Kidney (tissue), 13 donors: ENCODE measurements at regions not wholly inside any gene's neighbourhood (a gene's known extent, or its start where the extent isn't known, plus 50 kb on each side); places are given as distances from the start of the nearest gene placed in this dataset.
"Not testable (repeated sequence)": the region's sequence is repeated elsewhere in the genome, so short reads cannot be mapped to it uniquely, and the experiment has no call there.

Experiments
- DNase-seq, 5 donors: peaks; one replicate each; pipeline ENCODE4 v3.0.0-alpha.2; 2013 to 2020
- FAIRE-seq: peaks from 2 replicates; lab custom pipeline; 2012; peaks lifted over from hg19 to GRCh38; lab: Jason Lieb, UNC
- H3K27ac ChIP-seq, 2 donors: one replicate each; pipeline ENCODE4 v1.7.0; 2013; ENCODE audit warnings: low read depth in 2 of 2, low read length in 2 of 2, inconsistent platforms in 1 of 2
- H3K27me3 ChIP-seq: one replicate; pipeline ENCODE4 v1.7.1; 2013; ENCODE audit warnings: low read length, inconsistent platforms; ENCODE audit not compliant: control insufficient read depth, insufficient read depth
- H3K36me3 ChIP-seq, 3 donors: one replicate each; pipeline versions ENCODE4 v1.7.0 to v1.7.1; 2013; ENCODE audit warnings: low read length in 3 of 3, control low read depth in 1 of 3, inconsistent platforms in 1 of 3; ENCODE audit not compliant: insufficient read depth in 3 of 3, control insufficient read depth in 2 of 3
- H3K4me1 ChIP-seq, 3 donors: one replicate each; pipeline versions ENCODE4 v1.7.0 to v1.7.1; 2013; ENCODE audit warnings: low read length in 3 of 3, inconsistent platforms in 1 of 3, low read depth in 1 of 3; ENCODE audit not compliant: control insufficient read depth in 2 of 3, insufficient read depth in 2 of 3
- H3K4me3 ChIP-seq, 3 donors: one replicate each; pipeline versions ENCODE4 v1.7.0 to v1.8.1; 2013; ENCODE audit warnings: low read length in 3 of 3, control low read depth in 1 of 3, inconsistent platforms in 1 of 3
- H3K9ac ChIP-seq, 3 donors: one replicate each; pipeline versions ENCODE4 v1.7.0 to v1.7.1; 2013; ENCODE audit warnings: low read length in 3 of 3, control low read depth in 1 of 3, inconsistent platforms in 1 of 3
- H3K9me3 ChIP-seq, 3 donors: one replicate each; pipeline versions ENCODE4 v1.7.0 to v1.7.1; 2013; ENCODE audit warnings: low read length in 3 of 3, control low read depth in 1 of 3, inconsistent platforms in 1 of 3; ENCODE audit not compliant: control insufficient read depth in 2 of 3, insufficient read depth in 1 of 3
- intact Hi-C: fragments of 100-400 bp; cut with DNase I; formaldehyde crosslinking; loops from one replicate; pipeline ENCODE4 v1.11.1; 2022
- TF ChIP-seq, protein P1 (sequence below): IDR thresholded peaks from 3 replicates; pipeline ENCODE4 v1.5.1; 2012; ENCODE audit warnings: mild to moderate bottlenecking, moderate library complexity, borderline replicate concordance; ENCODE audit not compliant: insufficient read depth; ENCODE audit errors: extremely low read depth
- donor health status: control.
- donor health status: control.
- donor health status: control.
- donor health status: control.
- donor health status: control.
- donor health status: DM: yes; HTN: yes; CAD: no.
- donor health status: Normal renal cell carcinoma (clear cell type).

DNA sequence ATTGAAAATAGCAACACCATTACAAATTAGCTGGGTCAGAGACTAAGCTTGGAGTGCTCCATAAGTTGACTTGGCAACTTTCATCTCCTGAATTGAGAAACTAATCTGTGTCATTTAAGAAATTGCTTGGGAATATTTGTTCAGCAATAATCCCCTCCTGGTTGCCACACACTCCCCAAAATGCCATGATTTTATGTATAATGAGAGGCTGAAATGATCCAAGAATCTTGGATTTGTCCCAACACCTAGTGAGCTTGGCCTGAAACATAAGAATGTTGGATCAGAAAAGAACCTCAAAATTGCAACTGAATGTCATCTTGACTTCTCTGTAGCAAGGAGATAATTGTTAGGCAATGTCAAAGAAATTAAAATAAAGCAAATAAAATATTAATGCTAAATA lies 805.9 kb upstream of the ADAMTS5 start:
- H3K27me3 ChIP-seq: no peaks in the 10 kb centered on the region
- TF ChIP-seq, protein P1, sequence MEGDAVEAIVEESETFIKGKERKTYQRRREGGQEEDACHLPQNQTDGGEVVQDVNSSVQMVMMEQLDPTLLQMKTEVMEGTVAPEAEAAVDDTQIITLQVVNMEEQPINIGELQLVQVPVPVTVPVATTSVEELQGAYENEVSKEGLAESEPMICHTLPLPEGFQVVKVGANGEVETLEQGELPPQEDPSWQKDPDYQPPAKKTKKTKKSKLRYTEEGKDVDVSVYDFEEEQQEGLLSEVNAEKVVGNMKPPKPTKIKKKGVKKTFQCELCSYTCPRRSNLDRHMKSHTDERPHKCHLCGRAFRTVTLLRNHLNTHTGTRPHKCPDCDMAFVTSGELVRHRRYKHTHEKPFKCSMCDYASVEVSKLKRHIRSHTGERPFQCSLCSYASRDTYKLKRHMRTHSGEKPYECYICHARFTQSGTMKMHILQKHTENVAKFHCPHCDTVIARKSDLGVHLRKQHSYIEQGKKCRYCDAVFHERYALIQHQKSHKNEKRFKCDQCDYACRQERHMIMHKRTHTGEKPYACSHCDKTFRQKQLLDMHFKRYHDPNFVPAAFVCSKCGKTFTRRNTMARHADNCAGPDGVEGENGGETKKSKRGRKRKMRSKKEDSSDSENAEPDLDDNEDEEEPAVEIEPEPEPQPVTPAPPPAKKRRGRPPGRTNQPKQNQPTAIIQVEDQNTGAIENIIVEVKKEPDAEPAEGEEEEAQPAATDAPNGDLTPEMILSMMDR: no peak
- H3K27ac ChIP-seq: no peak overlapping the region
- H3K36me3 ChIP-seq: no peaks in the 10 kb centered on the region
- peaks cover 0 to 5% (median 0%) of the 10 kb centered on the region in 3 donors for H3K4me1 ChIP-seq
- FAIRE-seq: no peak
- H3K4me3 ChIP-seq: no peak overlapping the region
- H3K9ac ChIP-seq: no peak overlapping the region
- no peaks in the 10 kb centered on the region for H3K9me3 ChIP-seq
- no peak for DNase-seq
- intact Hi-C loops: no loop called here

GRCh38 chr21:27771938-27772483 lies 805.1 kb upstream of the ADAMTS5 start:
- H3K27ac ChIP-seq: peak overlapping the region in 1 of 2 donors; percentile 14
- FAIRE-seq: peak; percentile 47

GRCh38 chr21:27769763-27770162 lies 802.9 kb upstream of the ADAMTS5 start:
- intact Hi-C loops: no loop called here

More at GRCh38 chr21:27771938-27772483, 805.1 kb upstream of the ADAMTS5 start:
- DNase-seq: peak in 1 of 5 donors; percentile 8
- Histone ChIP-seq H3K4me1 (peaks cover 0 to 2% (median 0%) of the 10 kb centered on the region in 3 donors), H3K9me3 (no peaks in the 10 kb centered on the region), H3K9ac (no peak overlapping the region), H3K27me3 (no peaks in the 10 kb centered on the region), H3K4me3 (no peak overlapping the region), H3K36me3 (no peaks in the 10 kb centered on the region)
- TF ChIP-seq, protein P1: no peak
- intact Hi-C loops: no loop called here

DNA sequence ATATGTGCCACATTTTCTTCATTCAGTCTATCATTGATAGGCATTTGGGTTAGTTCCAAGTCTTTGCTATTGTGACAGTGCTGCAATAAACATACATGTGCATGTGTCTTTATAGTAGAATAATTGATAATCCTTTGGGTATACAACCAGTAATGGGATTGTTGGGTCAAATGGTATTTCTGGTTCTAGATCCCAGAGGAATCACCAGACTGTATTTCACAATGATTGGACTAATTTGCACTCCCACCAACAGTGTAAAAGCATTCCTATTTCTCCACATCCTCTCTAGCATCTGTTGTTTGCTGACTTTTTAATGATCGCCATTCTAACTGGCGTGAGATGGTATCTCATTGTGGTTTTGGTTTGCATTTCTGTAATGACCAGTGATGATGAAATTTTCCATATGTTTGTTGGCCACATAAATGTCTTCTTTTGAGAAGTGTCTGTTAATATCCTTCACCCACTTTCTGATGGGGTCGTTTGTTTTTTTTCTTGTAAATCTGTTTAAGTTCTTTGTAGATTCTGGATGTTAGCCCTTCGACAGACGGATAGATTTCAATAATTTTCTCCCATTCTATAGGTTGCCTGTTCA lies 801.3 kb upstream of the ADAMTS5 start:
- H3K36me3 ChIP-seq, DNase-seq, intact Hi-C loops, H3K27ac ChIP-seq, H3K4me1 ChIP-seq, H3K27me3 ChIP-seq, H3K9me3 ChIP-seq, H3K4me3 ChIP-seq, FAIRE-seq, H3K9ac ChIP-seq: not testable (repeated sequence)

More at GRCh38 chr21:27769763-27770162, 802.9 kb upstream of the ADAMTS5 start:
- TF ChIP-seq, protein P1: no peak
- no peaks in the 10 kb centered on the region for H3K36me3 ChIP-seq
- DNase-seq: no peak
- H3K9ac ChIP-seq: no peak overlapping the region
- no peaks in the 10 kb centered on the region for H3K9me3 ChIP-seq
- FAIRE-seq: no peak
- H3K4me1 ChIP-seq: no peaks in the 10 kb centered on the region
- no peaks in the 10 kb centered on the region for H3K27me3 ChIP-seq
- H3K27ac ChIP-seq: no peak overlapping the region
- no peak overlapping the region for H3K4me3 ChIP-seq
